GM12874 (cell line): ENCODE measurements at regions not wholly inside any gene's neighbourhood (a gene's known extent, or its start where the extent isn't known, plus 50 kb on each side); places are given as distances from the start of the nearest gene placed in this dataset.

Source experiments
- CTCF ChIP-seq: IDR thresholded peaks from 2 replicates; pipeline ENCODE4 v1.5.1; 2011; ENCODE audit warnings: low read depth, mild to moderate bottlenecking, control low read depth, low read length, moderate library complexity; ENCODE audit not compliant: insufficient read depth

- no peak for TF ChIP-seq CTCF
Observed at GRCh38 chr5:121550989-121551388, 300.7 kb upstream of the FTMT start.

- TF ChIP-seq CTCF, result no peak
Observed at GRCh38 chr5:121559832-121560231, 291.9 kb upstream of the FTMT start.

- no peak for TF ChIP-seq CTCF
Observed at GRCh38 chr5:121572061-121572460, 279.6 kb upstream of the FTMT start.

- TF ChIP-seq CTCF, result no peak
Observed at GRCh38 chr5:121573721-121574382, 277.8 kb upstream of the FTMT start.

GRCh38 chr5:121581588-121581987, 270.1 kb upstream of the FTMT start:
- TF ChIP-seq CTCF, result no peak

- TF ChIP-seq CTCF, result no peak
Observed at GRCh38 chr5:121596882-121597281, 254.8 kb upstream of the FTMT start.

GRCh38 chr5:121608826-121609225, 242.9 kb upstream of the FTMT start:
- no peak for TF ChIP-seq CTCF
